ENCODE measurements at regions not wholly inside any gene's neighbourhood (a gene's known extent, or its start where the extent isn't known, plus 50 kb on each side); places are given as distances from the start of the nearest gene placed in this dataset.

- Histone ChIP-seq H2AFZ (ENCODE audit: low read depth, low read length) (no peak overlapping the region), H3K4me3 (replicated peaks in 1 of 3; ENCODE audit: insufficient read depth in 1 of 3, low read depth in 1 of 3, low read length in 3 of 3) (no peak overlapping the region), H4K20me1 (replicated peaks; ENCODE audit: control insufficient read depth, extremely low read depth, insufficient read depth, low read length) (no peaks in the 10 kb centered on the region), H3K4me2 (ENCODE audit: insufficient read depth, low read length) (no peak overlapping the region), H3K27me3 (ENCODE audit: control insufficient read depth in 2 of 2, insufficient read depth in 2 of 2, low read length in 2 of 2) (no peaks in the 10 kb centered on the region), H3K27ac (ENCODE audit: insufficient read depth, low read depth, low read length) (no peak overlapping the region), H3K4me1 (ENCODE audit: control insufficient read depth, extremely low read depth, insufficient read depth, low read length) (no peaks in the 10 kb centered on the region), H3K9me3 (replicated peaks; ENCODE audit: control insufficient read depth, insufficient read depth, low read length) (no peaks in the 10 kb centered on the region), H3K36me3 (ENCODE audit: control insufficient read depth in 2 of 2, extremely low read depth in 1 of 2, insufficient read depth in 2 of 2, low read length in 2 of 2) (no peaks in the 10 kb centered on the region), H3K9me1 (replicated peaks; ENCODE audit: control insufficient read depth, extremely low read depth, insufficient read depth, low read length) (no peaks in the 10 kb centered on the region), H3K79me2 (ENCODE audit: control insufficient read depth, insufficient read depth, low read length) (no peaks in the 10 kb centered on the region), H3K9ac (replicated peaks; ENCODE audit: extremely low read depth, insufficient read depth, low read length) (no peak overlapping the region)
- dilution Hi-C loops (cut with MboI; ENCODE audit: extremely low pct_ligation_motif_present, low sequenced_read_pairs) (no loop called here), intact Hi-C loops (cut with micrococcal nuclease) (no loop called here)
- no TSS peak for BruUV-seq (replicated peaks)
- DNase-seq (ENCODE audit: low read depth, low spot score) (no peak), FAIRE-seq (no peak)
- TF ChIP-seq GATA2 (IDR thresholded peaks at IDR 0.05; ENCODE audit: insufficient read depth, insufficient read length, low read depth, low read length) (no peak), JUN (IDR thresholded peaks at IDR 0.05; ENCODE audit: borderline replicate concordance, insufficient read depth, insufficient read length, low read depth) (no peak), CTCF (IDR thresholded peaks at IDR 0.05; ENCODE audit: extremely low read depth in 1 of 2, insufficient read depth in 1 of 2, low read depth in 1 of 2, low read length in 2 of 2) (no peak), FOS (IDR thresholded peaks at IDR 0.05; ENCODE audit: borderline replicate concordance, insufficient read depth, low read length) (no peak), POLR2A (IDR thresholded peaks at IDR 0.05; ENCODE audit: low read depth, low read length) (no peak), EZH2 (IDR thresholded peaks at IDR 0.05; ENCODE audit: borderline replicate concordance, low read depth, low read length, severe bottlenecking) (no peak), MAX (IDR thresholded peaks at IDR 0.05; ENCODE audit: insufficient read depth, insufficient read length) (no peak), MYC (IDR thresholded peaks at IDR 0.05; ENCODE audit: low read depth, low read length) (no peak), POLR2AphosphoS5 (IDR thresholded peaks at IDR 0.05; ENCODE audit: insufficient read depth, low read depth, low read length) (no peak)
- CTCF ChIA-PET = no interaction called here
- POLR2A ChIA-PET = no interaction called here
Observed at GRCh38 chr2:181832015-181832414, 59.5 kb upstream of the ITPRID2 start.

Data from endothelial cell of umbilical vein (primary cell).